Keratinocyte (primary cell): ENCODE measurements at regions not wholly inside any gene's neighbourhood (a gene's known extent, or its start where the extent isn't known, plus 50 kb on each side); places are given as distances from the start of the nearest gene placed in this dataset.

ENCODE experiments used
- EZH2 ChIP-seq: IDR thresholded peaks from one replicate; pipeline ENCODE4 v1.6.1; 2012; ENCODE audit warnings: inconsistent platforms, mild to moderate bottlenecking, low read length, moderate library complexity
- TF ChIP-seq, protein P1 (sequence below), 3 experiments: IDR thresholded peaks in 1 of 3; conservative IDR thresholded peaks in 1 of 3; optimal IDR thresholded peaks in 1 of 3; 2 replicates in 2 of 3; 3 replicates in 1 of 3; pipeline versions ENCODE3 to v1.5.1; 2011; ENCODE audit warnings: low read length in 3 of 3, mild to moderate bottlenecking in 3 of 3, moderate library complexity in 2 of 3, control low read depth in 1 of 3, inconsistent platforms in 1 of 3; ENCODE audit not compliant: insufficient read depth in 2 of 3; ENCODE audit errors: extremely low read depth in 1 of 3

DNA sequence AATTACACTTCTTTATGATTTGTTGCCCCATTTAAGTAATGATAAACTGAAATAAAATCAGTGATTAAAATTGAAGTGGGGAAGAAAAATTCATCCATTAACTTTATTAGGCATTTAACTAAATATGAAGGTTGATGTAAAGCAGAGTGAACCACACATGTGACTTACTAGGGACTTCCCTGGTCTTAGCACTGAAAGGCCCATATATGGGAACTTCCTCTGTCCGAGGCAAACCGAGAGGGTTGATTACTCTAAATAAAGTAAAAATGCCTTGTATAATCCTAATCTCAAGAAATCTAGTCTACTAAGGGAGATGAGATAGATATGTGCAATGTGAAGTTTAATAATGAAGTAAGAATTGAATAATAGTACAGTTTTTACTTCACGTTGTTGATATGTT, 403.9 kb upstream of the RPS6KA3 start:
- TF ChIP-seq, protein P1, sequence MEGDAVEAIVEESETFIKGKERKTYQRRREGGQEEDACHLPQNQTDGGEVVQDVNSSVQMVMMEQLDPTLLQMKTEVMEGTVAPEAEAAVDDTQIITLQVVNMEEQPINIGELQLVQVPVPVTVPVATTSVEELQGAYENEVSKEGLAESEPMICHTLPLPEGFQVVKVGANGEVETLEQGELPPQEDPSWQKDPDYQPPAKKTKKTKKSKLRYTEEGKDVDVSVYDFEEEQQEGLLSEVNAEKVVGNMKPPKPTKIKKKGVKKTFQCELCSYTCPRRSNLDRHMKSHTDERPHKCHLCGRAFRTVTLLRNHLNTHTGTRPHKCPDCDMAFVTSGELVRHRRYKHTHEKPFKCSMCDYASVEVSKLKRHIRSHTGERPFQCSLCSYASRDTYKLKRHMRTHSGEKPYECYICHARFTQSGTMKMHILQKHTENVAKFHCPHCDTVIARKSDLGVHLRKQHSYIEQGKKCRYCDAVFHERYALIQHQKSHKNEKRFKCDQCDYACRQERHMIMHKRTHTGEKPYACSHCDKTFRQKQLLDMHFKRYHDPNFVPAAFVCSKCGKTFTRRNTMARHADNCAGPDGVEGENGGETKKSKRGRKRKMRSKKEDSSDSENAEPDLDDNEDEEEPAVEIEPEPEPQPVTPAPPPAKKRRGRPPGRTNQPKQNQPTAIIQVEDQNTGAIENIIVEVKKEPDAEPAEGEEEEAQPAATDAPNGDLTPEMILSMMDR (optimal IDR thresholded peaks at IDR 0.05 in 1 of 3, IDR thresholded peaks at IDR 0.05 in 1 of 3, conservative IDR thresholded peaks at IDR 0.05 in 1 of 3; ENCODE audit: extremely low read depth in 1 of 3, insufficient read depth in 2 of 3, low read length in 3 of 3): no peak
- no peak for TF ChIP-seq EZH2
